ENCODE measurements at regions not wholly inside any gene's neighbourhood (a gene's known extent, or its start where the extent isn't known, plus 50 kb on each side); places are given as distances from the start of the nearest gene placed in this dataset.
"Not testable (repeated sequence)": the region's sequence is repeated elsewhere in the genome, so short reads cannot be mapped to it uniquely, and the experiment has no call there.

GRCh38 chr2:242089213-242089549 is 219.7 kb downstream of the RTP5 start:
- not testable (repeated sequence) for TF ChIP-seq CTCF (IDR thresholded peaks at IDR 0.05; ENCODE audit: poor library complexity); EZH2 (IDR thresholded peaks at IDR 0.05; ENCODE audit: borderline replicate concordance)
